ENCODE measurements at regions not wholly inside any gene's neighbourhood (a gene's known extent, or its start where the extent isn't known, plus 50 kb on each side); places are given as distances from the start of the nearest gene placed in this dataset.

GRCh38 chr4:22922426-22922825 lies 229.7 kb downstream of the GBA3 start:
- no peak overlapping the region for H3K4me3 ChIP-seq (ENCODE audit: low read length)
- no peak overlapping the region for H3K27ac ChIP-seq (ENCODE audit: low read depth, low read length)
- H3K4me2 ChIP-seq (ENCODE audit: low read length): no peak overlapping the region
- H3K79me2 ChIP-seq (ENCODE audit: control insufficient read depth, low read length): no peaks in the 10 kb centered on the region
- no peaks in the 10 kb centered on the region for H3F3A ChIP-seq (ENCODE audit: control insufficient read depth, insufficient read depth)
- H4K20me1 ChIP-seq (ENCODE audit: control insufficient read depth, insufficient read depth, low read depth, low read length): no peaks in the 10 kb centered on the region
- H3K36me3 ChIP-seq (ENCODE audit: control insufficient read depth, low read length): no peaks in the 10 kb centered on the region
- H3K9me2 ChIP-seq (replicated peaks; ENCODE audit: control insufficient read depth, low read length): no peaks in the 10 kb centered on the region
- TF ChIP-seq, protein P1, sequence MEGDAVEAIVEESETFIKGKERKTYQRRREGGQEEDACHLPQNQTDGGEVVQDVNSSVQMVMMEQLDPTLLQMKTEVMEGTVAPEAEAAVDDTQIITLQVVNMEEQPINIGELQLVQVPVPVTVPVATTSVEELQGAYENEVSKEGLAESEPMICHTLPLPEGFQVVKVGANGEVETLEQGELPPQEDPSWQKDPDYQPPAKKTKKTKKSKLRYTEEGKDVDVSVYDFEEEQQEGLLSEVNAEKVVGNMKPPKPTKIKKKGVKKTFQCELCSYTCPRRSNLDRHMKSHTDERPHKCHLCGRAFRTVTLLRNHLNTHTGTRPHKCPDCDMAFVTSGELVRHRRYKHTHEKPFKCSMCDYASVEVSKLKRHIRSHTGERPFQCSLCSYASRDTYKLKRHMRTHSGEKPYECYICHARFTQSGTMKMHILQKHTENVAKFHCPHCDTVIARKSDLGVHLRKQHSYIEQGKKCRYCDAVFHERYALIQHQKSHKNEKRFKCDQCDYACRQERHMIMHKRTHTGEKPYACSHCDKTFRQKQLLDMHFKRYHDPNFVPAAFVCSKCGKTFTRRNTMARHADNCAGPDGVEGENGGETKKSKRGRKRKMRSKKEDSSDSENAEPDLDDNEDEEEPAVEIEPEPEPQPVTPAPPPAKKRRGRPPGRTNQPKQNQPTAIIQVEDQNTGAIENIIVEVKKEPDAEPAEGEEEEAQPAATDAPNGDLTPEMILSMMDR (IDR thresholded peaks at IDR 0.05; ENCODE audit: low read depth, low read length, poor library complexity, severe bottlenecking): no peak
- no peak for TF ChIP-seq EZH2phosphoT487 (IDR thresholded peaks at IDR 0.05; ENCODE audit: borderline replicate concordance, low read length)
- no peaks in the 10 kb centered on the region for H3K9me3 ChIP-seq (ENCODE audit: control insufficient read depth, insufficient read depth, low read length)
- no peaks in the 10 kb centered on the region for H3K4me1 ChIP-seq (ENCODE audit: control insufficient read depth, low read length)
- H3K27me3 ChIP-seq (ENCODE audit: control insufficient read depth, low read length): no peaks in the 10 kb centered on the region

DNA sequence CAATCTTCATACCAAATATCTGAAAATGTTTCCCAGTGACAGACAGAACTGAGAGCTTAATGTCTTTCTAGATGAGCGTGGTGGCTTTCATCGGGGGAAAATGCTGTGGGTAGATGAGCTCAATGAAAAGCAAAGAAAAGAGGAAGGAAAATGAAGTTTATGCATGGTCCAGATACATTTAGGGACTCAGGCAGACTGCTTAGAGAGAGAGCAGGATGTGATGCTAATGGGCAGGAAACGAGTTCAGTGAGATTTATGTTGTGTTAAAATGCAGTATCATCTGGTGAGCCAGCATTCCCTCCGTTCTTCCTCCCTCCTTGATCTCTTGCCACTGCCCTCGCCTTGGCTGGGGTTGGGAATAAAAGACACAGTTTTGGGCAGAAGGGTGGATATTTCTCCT lies 229.2 kb downstream of the GBA3 start:
- no peaks in the 10 kb centered on the region for H3F3A ChIP-seq (ENCODE audit: control insufficient read depth, insufficient read depth)
- no peaks in the 10 kb centered on the region for H3K27me3 ChIP-seq (ENCODE audit: control insufficient read depth, low read length)
- H3K4me3 ChIP-seq (ENCODE audit: low read length): no peak overlapping the region
- no peaks in the 10 kb centered on the region for H3K9me3 ChIP-seq (ENCODE audit: control insufficient read depth, insufficient read depth, low read length)
- H3K79me2 ChIP-seq (ENCODE audit: control insufficient read depth, low read length): no peaks in the 10 kb centered on the region
- no peak overlapping the region for H3K27ac ChIP-seq (ENCODE audit: low read depth, low read length)
- no peaks in the 10 kb centered on the region for H3K36me3 ChIP-seq (ENCODE audit: control insufficient read depth, low read length)
- no peaks in the 10 kb centered on the region for H3K4me1 ChIP-seq (ENCODE audit: control insufficient read depth, low read length)
- TF ChIP-seq EZH2phosphoT487 (IDR thresholded peaks at IDR 0.05; ENCODE audit: borderline replicate concordance, low read length): no peak
- TF ChIP-seq, protein P1 (IDR thresholded peaks at IDR 0.05; ENCODE audit: low read depth, low read length, poor library complexity, severe bottlenecking): no peak
- no peaks in the 10 kb centered on the region for H3K9me2 ChIP-seq (replicated peaks; ENCODE audit: control insufficient read depth, low read length)
- H3K4me2 ChIP-seq (ENCODE audit: low read length): no peak overlapping the region
- H4K20me1 ChIP-seq (ENCODE audit: control insufficient read depth, insufficient read depth, low read depth, low read length): no peaks in the 10 kb centered on the region

DNA sequence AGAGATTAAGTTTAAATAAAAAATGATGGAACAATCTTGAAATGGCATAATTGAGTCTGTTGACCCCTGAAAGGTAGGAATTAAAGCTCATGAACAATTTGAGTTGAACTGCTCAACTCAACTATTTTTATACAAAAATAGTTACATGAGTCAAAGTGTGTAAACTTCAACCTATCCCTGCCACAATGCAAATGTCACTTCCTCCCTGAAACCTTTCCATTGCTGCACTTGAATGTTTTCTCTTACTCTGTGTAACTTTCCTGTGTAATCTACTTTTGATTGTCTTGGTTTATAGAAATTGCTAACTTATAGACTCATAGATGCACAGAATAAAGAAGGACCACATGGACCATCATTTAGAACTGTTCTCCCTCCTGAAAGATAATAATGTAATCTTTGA lies 218.5 kb downstream of the GBA3 start:
- Histone ChIP-seq H3K4me2 (ENCODE audit: low read length) (no peak overlapping the region), H3K36me3 (ENCODE audit: control insufficient read depth, low read length) (no peaks in the 10 kb centered on the region), H3K9me3 (ENCODE audit: control insufficient read depth, insufficient read depth, low read length) (no peaks in the 10 kb centered on the region), H3K4me1 (ENCODE audit: control insufficient read depth, low read length) (no peaks in the 10 kb centered on the region), H3K27ac (ENCODE audit: low read depth, low read length) (no peak overlapping the region), H3F3A (ENCODE audit: control insufficient read depth, insufficient read depth) (no peaks in the 10 kb centered on the region), H3K27me3 (ENCODE audit: control insufficient read depth, low read length) (no peaks in the 10 kb centered on the region), H3K9me2 (replicated peaks; ENCODE audit: control insufficient read depth, low read length) (no peaks in the 10 kb centered on the region), H3K4me3 (ENCODE audit: low read length) (no peak overlapping the region), H4K20me1 (ENCODE audit: control insufficient read depth, insufficient read depth, low read depth, low read length) (no peaks in the 10 kb centered on the region), H3K79me2 (ENCODE audit: control insufficient read depth, low read length) (no peaks in the 10 kb centered on the region)
- no peak for TF ChIP-seq EZH2phosphoT487 (IDR thresholded peaks at IDR 0.05; ENCODE audit: borderline replicate concordance, low read length)
- TF ChIP-seq, protein P1 (IDR thresholded peaks at IDR 0.05; ENCODE audit: low read depth, low read length, poor library complexity, severe bottlenecking): no peak

DNA sequence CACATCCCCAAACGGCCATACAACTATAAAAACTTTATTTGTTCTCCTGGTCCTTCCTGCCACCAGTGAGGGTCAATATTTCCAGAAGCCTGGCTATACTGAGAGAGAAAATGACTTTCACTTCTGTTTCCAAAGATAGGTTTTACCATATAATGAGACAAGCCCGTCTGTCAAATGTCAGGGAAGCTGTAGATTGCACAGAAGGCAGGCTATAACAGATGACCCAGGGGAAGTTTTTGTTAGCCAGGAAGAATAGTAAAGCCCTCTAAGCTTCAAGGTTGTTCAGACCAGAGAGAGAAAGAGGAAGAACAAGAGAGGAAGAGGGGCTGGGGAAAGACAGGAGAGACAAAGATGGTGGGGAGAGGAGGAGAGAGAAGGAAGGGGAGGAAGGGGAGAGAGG lies 217.5 kb downstream of the GBA3 start:
- H3K9me3 ChIP-seq (ENCODE audit: control insufficient read depth, insufficient read depth, low read length): no peaks in the 10 kb centered on the region
- no peak for TF ChIP-seq EZH2phosphoT487 (IDR thresholded peaks at IDR 0.05; ENCODE audit: borderline replicate concordance, low read length)
- TF ChIP-seq, protein P1 (IDR thresholded peaks at IDR 0.05; ENCODE audit: low read depth, low read length, poor library complexity, severe bottlenecking): no peak
- H3K4me3 ChIP-seq (ENCODE audit: low read length): no peak overlapping the region

More for the DNA sequence above, 217.5 kb downstream of the GBA3 start:
- Histone ChIP-seq H3K9me2 (replicated peaks; ENCODE audit: control insufficient read depth, low read length) (no peaks in the 10 kb centered on the region), H3K4me1 (ENCODE audit: control insufficient read depth, low read length) (no peaks in the 10 kb centered on the region), H3K27ac (ENCODE audit: low read depth, low read length) (no peak overlapping the region), H3K4me2 (ENCODE audit: low read length) (no peak overlapping the region), H3K27me3 (ENCODE audit: control insufficient read depth, low read length) (no peaks in the 10 kb centered on the region), H3K79me2 (ENCODE audit: control insufficient read depth, low read length) (no peaks in the 10 kb centered on the region), H3F3A (ENCODE audit: control insufficient read depth, insufficient read depth) (no peaks in the 10 kb centered on the region), H4K20me1 (ENCODE audit: control insufficient read depth, insufficient read depth, low read depth, low read length) (no peaks in the 10 kb centered on the region), H3K36me3 (ENCODE audit: control insufficient read depth, low read length) (no peaks in the 10 kb centered on the region)
